ENCODE measurements at regions not wholly inside any gene's neighbourhood (a gene's known extent, or its start where the extent isn't known, plus 50 kb on each side); places are given as distances from the start of the nearest gene placed in this dataset.

DNA sequence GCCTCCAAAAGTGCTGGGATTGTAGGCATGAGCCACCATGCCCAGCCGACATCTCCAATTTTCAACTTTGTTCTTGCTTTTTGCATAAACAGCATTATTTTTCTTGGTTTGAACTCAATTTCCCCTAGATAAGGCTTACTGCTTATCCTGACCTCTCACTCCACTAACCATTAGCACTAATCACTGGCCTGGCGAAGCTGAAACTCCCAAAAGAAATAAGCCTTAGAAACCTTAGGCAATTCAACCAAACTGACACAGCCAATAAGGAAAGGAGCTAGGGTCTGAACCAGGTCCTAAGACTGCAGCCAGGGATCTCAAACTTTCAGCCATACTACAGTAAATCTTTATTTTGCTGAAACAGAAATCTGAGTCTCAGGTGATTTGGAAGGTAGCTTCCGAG lies 448.0 kb downstream of the RMST start:
- H3K79me2 ChIP-seq (ENCODE audit: low read length) = no peaks in the 10 kb centered on the region
- H3K4me3 ChIP-seq (ENCODE audit: low read length) = no peak overlapping the region
- H2AFZ ChIP-seq (ENCODE audit: low read depth, low read length) = no peak overlapping the region
- no peaks in the 10 kb centered on the region for H3K36me3 ChIP-seq (replicated peaks; ENCODE audit: low read depth, low read length)
- H3K27ac ChIP-seq (ENCODE audit: low read length) = no peak overlapping the region
- TF ChIP-seq, protein P1, sequence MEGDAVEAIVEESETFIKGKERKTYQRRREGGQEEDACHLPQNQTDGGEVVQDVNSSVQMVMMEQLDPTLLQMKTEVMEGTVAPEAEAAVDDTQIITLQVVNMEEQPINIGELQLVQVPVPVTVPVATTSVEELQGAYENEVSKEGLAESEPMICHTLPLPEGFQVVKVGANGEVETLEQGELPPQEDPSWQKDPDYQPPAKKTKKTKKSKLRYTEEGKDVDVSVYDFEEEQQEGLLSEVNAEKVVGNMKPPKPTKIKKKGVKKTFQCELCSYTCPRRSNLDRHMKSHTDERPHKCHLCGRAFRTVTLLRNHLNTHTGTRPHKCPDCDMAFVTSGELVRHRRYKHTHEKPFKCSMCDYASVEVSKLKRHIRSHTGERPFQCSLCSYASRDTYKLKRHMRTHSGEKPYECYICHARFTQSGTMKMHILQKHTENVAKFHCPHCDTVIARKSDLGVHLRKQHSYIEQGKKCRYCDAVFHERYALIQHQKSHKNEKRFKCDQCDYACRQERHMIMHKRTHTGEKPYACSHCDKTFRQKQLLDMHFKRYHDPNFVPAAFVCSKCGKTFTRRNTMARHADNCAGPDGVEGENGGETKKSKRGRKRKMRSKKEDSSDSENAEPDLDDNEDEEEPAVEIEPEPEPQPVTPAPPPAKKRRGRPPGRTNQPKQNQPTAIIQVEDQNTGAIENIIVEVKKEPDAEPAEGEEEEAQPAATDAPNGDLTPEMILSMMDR (IDR thresholded peaks at IDR 0.05; ENCODE audit: low read depth, low read length) = no peak
- TF ChIP-seq EZH2phosphoT487 (IDR thresholded peaks at IDR 0.05; ENCODE audit: low read depth) = no peak
- no peaks in the 10 kb centered on the region for H3K9me3 ChIP-seq (ENCODE audit: insufficient read depth, low read length)
- H3K27me3 ChIP-seq (ENCODE audit: low read depth, low read length) = no peaks in the 10 kb centered on the region
- H3K9ac ChIP-seq (ENCODE audit: low read length) = no peak overlapping the region
- no peak overlapping the region for H3K4me2 ChIP-seq (ENCODE audit: low read length)
- H3K4me1 ChIP-seq (ENCODE audit: low read length) = no peaks in the 10 kb centered on the region
- no peaks in the 10 kb centered on the region for H4K20me1 ChIP-seq (ENCODE audit: insufficient read depth, low read length)

DNA sequence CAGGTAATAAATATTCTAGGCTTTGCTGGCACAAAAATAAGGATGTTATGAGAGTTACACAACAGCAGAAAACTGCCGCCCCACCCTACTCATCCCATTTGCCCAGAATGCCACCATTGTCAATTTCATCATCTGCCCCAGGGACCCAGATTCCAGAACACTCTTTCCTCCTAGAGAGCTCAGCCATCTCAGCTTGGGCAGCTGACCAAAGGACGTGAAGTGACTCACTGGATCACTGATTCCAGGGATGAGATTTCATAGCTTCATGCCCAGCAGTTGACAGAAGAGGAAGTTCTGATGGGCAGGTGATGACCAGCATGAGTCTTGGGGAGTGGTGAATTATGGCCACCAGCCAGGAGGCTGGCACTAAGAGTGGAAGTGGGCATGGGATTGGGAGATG lies 450.3 kb downstream of the RMST start:
- no peak overlapping the region for H3K4me2 ChIP-seq (ENCODE audit: low read length)

GRCh38 chr12:97921979-97922722 lies 459.5 kb downstream of the RMST start:
- Histone ChIP-seq H3K27ac (ENCODE audit: low read length) (no peak overlapping the region), H3K4me2 (ENCODE audit: low read length) (no peak overlapping the region)

More for the DNA sequence above, 450.3 kb downstream of the RMST start:
- no peak overlapping the region for H3K9ac ChIP-seq (ENCODE audit: low read length)
- TF ChIP-seq EZH2phosphoT487 (IDR thresholded peaks at IDR 0.05; ENCODE audit: low read depth) = no peak
- TF ChIP-seq, protein P1 (IDR thresholded peaks at IDR 0.05; ENCODE audit: low read depth, low read length) = no peak
- no peaks in the 10 kb centered on the region for H3K36me3 ChIP-seq (replicated peaks; ENCODE audit: low read depth, low read length)
- no peak overlapping the region for H3K27ac ChIP-seq (ENCODE audit: low read length)
- no peaks in the 10 kb centered on the region for H3K9me3 ChIP-seq (ENCODE audit: insufficient read depth, low read length)
- H3K27me3 ChIP-seq (ENCODE audit: low read depth, low read length) = no peaks in the 10 kb centered on the region
- H4K20me1 ChIP-seq (ENCODE audit: insufficient read depth, low read length) = no peaks in the 10 kb centered on the region
- no peak overlapping the region for H3K4me3 ChIP-seq (ENCODE audit: low read length)
- H2AFZ ChIP-seq (ENCODE audit: low read depth, low read length) = no peak overlapping the region
- H3K4me1 ChIP-seq (ENCODE audit: low read length) = no peaks in the 10 kb centered on the region
- no peaks in the 10 kb centered on the region for H3K79me2 ChIP-seq (ENCODE audit: low read length)

GRCh38 chr12:97923546-97923945 lies 460.9 kb downstream of the RMST start:
- Histone ChIP-seq H3K79me2 (ENCODE audit: low read length) (no peaks in the 10 kb centered on the region), H3K4me2 (ENCODE audit: low read length) (no peak overlapping the region), H3K36me3 (replicated peaks; ENCODE audit: low read depth, low read length) (no peaks in the 10 kb centered on the region), H4K20me1 (ENCODE audit: insufficient read depth, low read length) (no peaks in the 10 kb centered on the region), H3K27me3 (ENCODE audit: low read depth, low read length) (no peaks in the 10 kb centered on the region), H2AFZ (ENCODE audit: low read depth, low read length) (no peak overlapping the region), H3K27ac (ENCODE audit: low read length) (no peak overlapping the region), H3K9ac (ENCODE audit: low read length) (no peak overlapping the region), H3K4me3 (ENCODE audit: low read length) (no peak overlapping the region), H3K4me1 (ENCODE audit: low read length) (no peaks in the 10 kb centered on the region), H3K9me3 (ENCODE audit: insufficient read depth, low read length) (no peaks in the 10 kb centered on the region)
- no peak for TF ChIP-seq EZH2phosphoT487 (IDR thresholded peaks at IDR 0.05; ENCODE audit: low read depth)
- TF ChIP-seq, protein P1 (IDR thresholded peaks at IDR 0.05; ENCODE audit: low read depth, low read length) = no peak

More at GRCh38 chr12:97921979-97922722, 459.5 kb downstream of the RMST start:
- H3K4me1 ChIP-seq (ENCODE audit: low read length) = no peaks in the 10 kb centered on the region
- no peaks in the 10 kb centered on the region for H4K20me1 ChIP-seq (ENCODE audit: insufficient read depth, low read length)
- no peaks in the 10 kb centered on the region for H3K79me2 ChIP-seq (ENCODE audit: low read length)
- H2AFZ ChIP-seq (ENCODE audit: low read depth, low read length) = no peak overlapping the region
- TF ChIP-seq, protein P1 (IDR thresholded peaks at IDR 0.05; ENCODE audit: low read depth, low read length) = no peak
- TF ChIP-seq EZH2phosphoT487 (IDR thresholded peaks at IDR 0.05; ENCODE audit: low read depth) = no peak
- H3K4me3 ChIP-seq (ENCODE audit: low read length) = no peak overlapping the region
- H3K9ac ChIP-seq (ENCODE audit: low read length) = no peak overlapping the region
- H3K9me3 ChIP-seq (ENCODE audit: insufficient read depth, low read length) = no peaks in the 10 kb centered on the region
- H3K36me3 ChIP-seq (replicated peaks; ENCODE audit: low read depth, low read length) = no peaks in the 10 kb centered on the region
- no peaks in the 10 kb centered on the region for H3K27me3 ChIP-seq (ENCODE audit: low read depth, low read length)

Data from OCI-LY3 (cell line).